ENCODE measurements at regions not wholly inside any gene's neighbourhood (a gene's known extent, or its start where the extent isn't known, plus 50 kb on each side); places are given as distances from the start of the nearest gene placed in this dataset.

DNA sequence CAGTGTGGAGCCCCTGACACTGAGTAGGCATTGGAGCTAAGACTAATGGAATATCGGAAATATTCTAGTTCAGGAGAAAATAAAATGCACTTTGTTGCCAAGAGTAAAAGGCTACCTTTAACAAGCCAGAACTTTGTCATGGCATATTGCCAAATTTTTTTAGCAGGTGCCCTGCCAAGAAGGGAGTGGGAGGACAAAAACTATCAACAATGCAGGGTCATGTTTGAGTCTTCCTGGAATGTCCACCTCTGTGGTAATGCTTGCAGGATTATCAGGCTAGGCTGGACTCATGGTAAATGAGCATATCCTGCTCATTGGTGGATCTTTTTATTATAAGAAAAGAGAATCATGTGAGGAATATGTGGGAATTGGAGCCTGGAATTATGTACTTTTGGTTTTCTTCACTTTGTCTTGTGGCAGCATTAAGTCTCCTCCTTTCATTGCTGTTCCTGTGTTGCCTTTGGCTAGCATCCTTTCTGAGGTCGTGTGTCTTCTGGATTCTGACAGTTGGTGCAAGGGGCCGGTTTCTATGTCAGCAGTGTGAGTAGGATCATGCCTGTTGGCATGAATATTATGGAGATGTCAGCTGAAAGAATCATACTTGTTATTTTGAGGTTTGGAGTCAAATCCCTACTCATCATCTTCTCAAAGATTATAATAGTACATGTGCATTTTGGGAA lies 122.9 kb upstream of the SPRY2 start:
- intact Hi-C loops (cut with micrococcal nuclease), result no loop called here
- ChIA-PET POLR2A (no interaction called here), CTCF (interaction anchor here (1.3 kb wide), 1 partner anchor 16 kb away, joined by 4 read pairs; no protein-coding TSS in a partner anchor)
- Mint-ChIP-seq H3K27me3 (no peaks in the 10 kb centered on the region), H3K9me3 (ENCODE audit: insufficient read depth) (no peaks in the 10 kb centered on the region), H3K4me3 (no peak overlapping the region), H3K4me1 (peaks cover 4% of the 10 kb centered on the region), H3K27ac (no peak overlapping the region)
- TF ChIP-seq, protein P1, sequence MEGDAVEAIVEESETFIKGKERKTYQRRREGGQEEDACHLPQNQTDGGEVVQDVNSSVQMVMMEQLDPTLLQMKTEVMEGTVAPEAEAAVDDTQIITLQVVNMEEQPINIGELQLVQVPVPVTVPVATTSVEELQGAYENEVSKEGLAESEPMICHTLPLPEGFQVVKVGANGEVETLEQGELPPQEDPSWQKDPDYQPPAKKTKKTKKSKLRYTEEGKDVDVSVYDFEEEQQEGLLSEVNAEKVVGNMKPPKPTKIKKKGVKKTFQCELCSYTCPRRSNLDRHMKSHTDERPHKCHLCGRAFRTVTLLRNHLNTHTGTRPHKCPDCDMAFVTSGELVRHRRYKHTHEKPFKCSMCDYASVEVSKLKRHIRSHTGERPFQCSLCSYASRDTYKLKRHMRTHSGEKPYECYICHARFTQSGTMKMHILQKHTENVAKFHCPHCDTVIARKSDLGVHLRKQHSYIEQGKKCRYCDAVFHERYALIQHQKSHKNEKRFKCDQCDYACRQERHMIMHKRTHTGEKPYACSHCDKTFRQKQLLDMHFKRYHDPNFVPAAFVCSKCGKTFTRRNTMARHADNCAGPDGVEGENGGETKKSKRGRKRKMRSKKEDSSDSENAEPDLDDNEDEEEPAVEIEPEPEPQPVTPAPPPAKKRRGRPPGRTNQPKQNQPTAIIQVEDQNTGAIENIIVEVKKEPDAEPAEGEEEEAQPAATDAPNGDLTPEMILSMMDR (IDR thresholded peaks at IDR 0.05), result no peak
- TF ChIP-seq EZH2 (IDR thresholded peaks at IDR 0.05; ENCODE audit: borderline replicate concordance, insufficient read depth, low read depth, low read length, poor library complexity, severe bottlenecking), result no peak
- Histone ChIP-seq H3K4me1 (ENCODE audit: control insufficient read depth in 2 of 2, insufficient read depth in 2 of 2, low read length in 2 of 2) (peaks cover 13 to 17% of the 10 kb centered on the region in 2 donors), H2AFZ (ENCODE audit: insufficient read depth, low read depth, low read length, poor library complexity, severe bottlenecking) (no peak overlapping the region), H3K27ac (ENCODE audit: low read length in 2 of 2) (no peak overlapping the region), H4K20me1 (ENCODE audit: control insufficient read depth, insufficient read depth, low read length, poor library complexity, severe bottlenecking) (no peaks in the 10 kb centered on the region), H3K36me3 (replicated peaks in 1 of 2; ENCODE audit: control extremely low read depth in 1 of 2, control insufficient read depth in 1 of 2, extremely low read depth in 1 of 2, insufficient read depth in 2 of 2, low read length in 1 of 2) (no peaks in the 10 kb centered on the region), H3K9ac (ENCODE audit: low read length) (no peak overlapping the region), H3K27me3 (replicated peaks in 1 of 4; ENCODE audit: control extremely low read depth in 1 of 4, control insufficient read depth in 3 of 4, insufficient read depth in 4 of 4, low read length in 3 of 4) (no peaks in the 10 kb centered on the region), H3K79me2 (ENCODE audit: control insufficient read depth, insufficient read depth, low read length) (no peaks in the 10 kb centered on the region), H3K9me3 (ENCODE audit: control extremely low read depth in 1 of 3, control insufficient read depth in 2 of 3, insufficient read depth in 1 of 3, low read length in 2 of 3) (no peaks in the 10 kb centered on the region), H3K4me3 (ENCODE audit: control extremely low read depth in 1 of 5, extremely low read depth in 1 of 5, insufficient read depth in 1 of 5, low read depth in 2 of 5, low read length in 4 of 5) (no peak overlapping the region), H3K4me2 (replicated peaks; ENCODE audit: low read depth, low read length, poor library complexity, severe bottlenecking) (no peak overlapping the region)
- DNase-seq (no peak), ATAC-seq (ENCODE audit: low read depth) (no peak)
- WGBS (ENCODE audit: insufficient coverage), result no CpG with 5 or more reads among the region's 3 CpGs

DNA sequence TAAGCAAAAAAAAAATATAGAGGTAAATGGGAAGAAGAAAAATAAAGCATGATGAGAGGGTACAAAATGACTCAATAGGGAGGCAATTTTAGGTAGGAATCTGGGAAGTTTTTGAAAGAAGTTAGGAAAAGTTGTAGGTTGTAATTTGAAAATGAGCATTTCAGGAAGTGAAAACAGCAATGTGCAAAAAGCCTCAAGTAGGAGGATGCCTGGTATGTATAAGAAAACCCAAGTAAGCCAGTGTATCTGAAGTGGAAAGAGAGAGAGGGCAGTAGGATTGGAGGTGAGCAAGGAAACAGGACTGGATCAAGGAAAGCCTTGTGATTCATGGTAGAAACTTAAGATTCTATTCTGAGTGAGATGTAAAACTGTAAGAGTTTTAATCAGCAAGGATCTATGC lies 121.6 kb upstream of the SPRY2 start:
- H3K27me3 ChIP-seq (replicated peaks in 1 of 4; ENCODE audit: control extremely low read depth in 1 of 4, control insufficient read depth in 3 of 4, insufficient read depth in 4 of 4, low read length in 3 of 4), result no peaks in the 10 kb centered on the region
- TF ChIP-seq, protein P1 (IDR thresholded peaks at IDR 0.05), result no peak
- no peak for TF ChIP-seq EZH2 (IDR thresholded peaks at IDR 0.05; ENCODE audit: borderline replicate concordance, insufficient read depth, low read depth, low read length, poor library complexity, severe bottlenecking)
- no peak overlapping the region for H3K27ac Mint-ChIP-seq
- H3K4me2 ChIP-seq (replicated peaks; ENCODE audit: low read depth, low read length, poor library complexity, severe bottlenecking), result peak overlapping the region; percentile 15
- peaks cover 13 to 17% of the 10 kb centered on the region in 2 donors for H3K4me1 ChIP-seq (ENCODE audit: control insufficient read depth in 2 of 2, insufficient read depth in 2 of 2, low read length in 2 of 2)
- H3K4me3 Mint-ChIP-seq, result no peak overlapping the region
- no peaks in the 10 kb centered on the region for H3K9me3 Mint-ChIP-seq (ENCODE audit: insufficient read depth)
- ChIA-PET POLR2A (no interaction called here), CTCF (no interaction called here)
- H3K79me2 ChIP-seq (ENCODE audit: control insufficient read depth, insufficient read depth, low read length), result no peaks in the 10 kb centered on the region
- no peak overlapping the region for H3K9ac ChIP-seq (ENCODE audit: low read length)
- peaks cover 9% of the 10 kb centered on the region for H3K4me1 Mint-ChIP-seq
- H3K36me3 ChIP-seq (replicated peaks in 1 of 2; ENCODE audit: control extremely low read depth in 1 of 2, control insufficient read depth in 1 of 2, extremely low read depth in 1 of 2, insufficient read depth in 2 of 2, low read length in 1 of 2), result no peaks in the 10 kb centered on the region
- ATAC-seq (ENCODE audit: low read depth) (no peak), DNase-seq (no peak)
- H3K9me3 ChIP-seq (ENCODE audit: control extremely low read depth in 1 of 3, control insufficient read depth in 2 of 3, insufficient read depth in 1 of 3, low read length in 2 of 3), result no peaks in the 10 kb centered on the region
- intact Hi-C loops (cut with micrococcal nuclease), result no loop called here
- no peak overlapping the region for H3K27ac ChIP-seq (ENCODE audit: low read length in 2 of 2)
- H3K4me3 ChIP-seq (ENCODE audit: control extremely low read depth in 1 of 5, extremely low read depth in 1 of 5, insufficient read depth in 1 of 5, low read depth in 2 of 5, low read length in 4 of 5), result no peak overlapping the region
- no peaks in the 10 kb centered on the region for H4K20me1 ChIP-seq (ENCODE audit: control insufficient read depth, insufficient read depth, low read length, poor library complexity, severe bottlenecking)
- H2AFZ ChIP-seq (ENCODE audit: insufficient read depth, low read depth, low read length, poor library complexity, severe bottlenecking), result no peak overlapping the region
- H3K27me3 Mint-ChIP-seq, result no peaks in the 10 kb centered on the region
